ENCODE measurements at regions not wholly inside any gene's neighbourhood (a gene's known extent, or its start where the extent isn't known, plus 50 kb on each side); places are given as distances from the start of the nearest gene placed in this dataset.

DNA sequence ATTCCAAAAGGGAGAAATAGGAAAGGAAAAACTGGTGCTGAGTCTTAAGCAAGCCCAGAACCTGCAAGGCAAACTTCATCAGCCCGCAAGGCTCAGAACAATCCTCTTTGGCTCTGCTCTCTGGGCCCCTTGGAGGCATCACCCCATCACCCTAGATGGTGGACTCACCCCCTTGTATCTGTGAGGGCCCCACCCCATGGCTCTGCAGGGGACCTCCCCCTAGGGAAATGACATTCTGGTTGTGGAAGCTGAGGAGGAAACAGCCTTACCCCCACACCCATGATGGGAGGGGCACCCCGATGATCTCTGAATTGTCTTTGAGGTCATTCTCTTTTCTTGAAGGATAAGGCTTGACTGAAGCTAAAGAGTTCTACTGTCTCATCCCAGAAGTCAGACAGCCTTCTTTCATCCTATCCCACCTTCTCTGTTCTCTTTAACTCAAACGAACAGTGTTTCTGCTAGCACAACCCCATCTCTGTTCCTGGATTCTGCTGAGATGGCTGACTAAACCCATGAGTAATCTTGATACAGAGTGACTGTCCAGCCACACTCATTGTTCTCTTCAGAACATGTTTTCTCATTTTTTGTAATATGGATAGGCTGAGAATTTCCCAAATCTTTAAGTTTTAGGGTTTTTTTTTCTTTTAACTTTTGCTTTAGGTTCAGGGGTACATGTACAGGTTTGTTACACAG, 492.1 kb upstream of the MYT1L start:
- TF ChIP-seq, protein P1, sequence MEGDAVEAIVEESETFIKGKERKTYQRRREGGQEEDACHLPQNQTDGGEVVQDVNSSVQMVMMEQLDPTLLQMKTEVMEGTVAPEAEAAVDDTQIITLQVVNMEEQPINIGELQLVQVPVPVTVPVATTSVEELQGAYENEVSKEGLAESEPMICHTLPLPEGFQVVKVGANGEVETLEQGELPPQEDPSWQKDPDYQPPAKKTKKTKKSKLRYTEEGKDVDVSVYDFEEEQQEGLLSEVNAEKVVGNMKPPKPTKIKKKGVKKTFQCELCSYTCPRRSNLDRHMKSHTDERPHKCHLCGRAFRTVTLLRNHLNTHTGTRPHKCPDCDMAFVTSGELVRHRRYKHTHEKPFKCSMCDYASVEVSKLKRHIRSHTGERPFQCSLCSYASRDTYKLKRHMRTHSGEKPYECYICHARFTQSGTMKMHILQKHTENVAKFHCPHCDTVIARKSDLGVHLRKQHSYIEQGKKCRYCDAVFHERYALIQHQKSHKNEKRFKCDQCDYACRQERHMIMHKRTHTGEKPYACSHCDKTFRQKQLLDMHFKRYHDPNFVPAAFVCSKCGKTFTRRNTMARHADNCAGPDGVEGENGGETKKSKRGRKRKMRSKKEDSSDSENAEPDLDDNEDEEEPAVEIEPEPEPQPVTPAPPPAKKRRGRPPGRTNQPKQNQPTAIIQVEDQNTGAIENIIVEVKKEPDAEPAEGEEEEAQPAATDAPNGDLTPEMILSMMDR (IDR thresholded peaks at IDR 0.05), result no peak
- TF ChIP-seq POLR2AphosphoS5 (IDR thresholded peaks at IDR 0.05; ENCODE audit: low read depth, low read length) (no peak), USF1 (IDR thresholded peaks at IDR 0.05; ENCODE audit: borderline replicate concordance, low read depth) (no peak), CHD2 (IDR thresholded peaks at IDR 0.05; ENCODE audit: low read length, partially characterized antibody) (no peak), TEAD4 (IDR thresholded peaks at IDR 0.05; ENCODE audit: borderline replicate concordance, insufficient read depth) (no peak), MAX (IDR thresholded peaks at IDR 0.05; ENCODE audit: low read depth) (no peak), RXRA (IDR thresholded peaks at IDR 0.05; ENCODE audit: borderline replicate concordance, low read depth) (no peak), GABPA (IDR thresholded peaks at IDR 0.05; ENCODE audit: low read depth) (no peak), SMC3 (IDR thresholded peaks at IDR 0.05; ENCODE audit: low read depth, low read length) (no peak), TAF1 (IDR thresholded peaks at IDR 0.05; ENCODE audit: borderline replicate concordance, low read depth, low read length) (no peak), RAD21 (IDR thresholded peaks at IDR 0.05; ENCODE audit: low read length) (no peak)
- TF ChIP-seq, protein P2, sequence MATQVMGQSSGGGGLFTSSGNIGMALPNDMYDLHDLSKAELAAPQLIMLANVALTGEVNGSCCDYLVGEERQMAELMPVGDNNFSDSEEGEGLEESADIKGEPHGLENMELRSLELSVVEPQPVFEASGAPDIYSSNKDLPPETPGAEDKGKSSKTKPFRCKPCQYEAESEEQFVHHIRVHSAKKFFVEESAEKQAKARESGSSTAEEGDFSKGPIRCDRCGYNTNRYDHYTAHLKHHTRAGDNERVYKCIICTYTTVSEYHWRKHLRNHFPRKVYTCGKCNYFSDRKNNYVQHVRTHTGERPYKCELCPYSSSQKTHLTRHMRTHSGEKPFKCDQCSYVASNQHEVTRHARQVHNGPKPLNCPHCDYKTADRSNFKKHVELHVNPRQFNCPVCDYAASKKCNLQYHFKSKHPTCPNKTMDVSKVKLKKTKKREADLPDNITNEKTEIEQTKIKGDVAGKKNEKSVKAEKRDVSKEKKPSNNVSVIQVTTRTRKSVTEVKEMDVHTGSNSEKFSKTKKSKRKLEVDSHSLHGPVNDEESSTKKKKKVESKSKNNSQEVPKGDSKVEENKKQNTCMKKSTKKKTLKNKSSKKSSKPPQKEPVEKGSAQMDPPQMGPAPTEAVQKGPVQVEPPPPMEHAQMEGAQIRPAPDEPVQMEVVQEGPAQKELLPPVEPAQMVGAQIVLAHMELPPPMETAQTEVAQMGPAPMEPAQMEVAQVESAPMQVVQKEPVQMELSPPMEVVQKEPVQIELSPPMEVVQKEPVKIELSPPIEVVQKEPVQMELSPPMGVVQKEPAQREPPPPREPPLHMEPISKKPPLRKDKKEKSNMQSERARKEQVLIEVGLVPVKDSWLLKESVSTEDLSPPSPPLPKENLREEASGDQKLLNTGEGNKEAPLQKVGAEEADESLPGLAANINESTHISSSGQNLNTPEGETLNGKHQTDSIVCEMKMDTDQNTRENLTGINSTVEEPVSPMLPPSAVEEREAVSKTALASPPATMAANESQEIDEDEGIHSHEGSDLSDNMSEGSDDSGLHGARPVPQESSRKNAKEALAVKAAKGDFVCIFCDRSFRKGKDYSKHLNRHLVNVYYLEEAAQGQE (IDR thresholded peaks at IDR 0.05; ENCODE audit: low read depth, low read length), result no peak
